Activated CD8-positive, alpha-beta T cell treated with anti-CD3 and anti-CD28 coated beads, Interleukin-2, amount 10 ng/mL, durations not matched to agents 7 days and 5 days (primary cell): ENCODE measurements at regions not wholly inside any gene's neighbourhood (a gene's known extent, or its start where the extent isn't known, plus 50 kb on each side); places are given as distances from the start of the nearest gene placed in this dataset.
"Not testable (repeated sequence)": the region's sequence is repeated elsewhere in the genome, so short reads cannot be mapped to it uniquely, and the experiment has no call there.

ENCODE experiments used
- ATAC-seq: fragments of 150-1000 bp; cut with Tn5 transposase; one replicate; pipeline ENCODE4 v1.10.0; 2021; ENCODE audit warnings: moderate library complexity
- CTCF ChIA-PET: fragments of 350-600 bp; sonication (Branson Sonifier 250); formaldehyde crosslinking; loops from one replicate; lab custom pipeline; 2021; ENCODE audit warnings: antibody characterized with exemption; lab: Charles Lee
- POLR2A ChIA-PET: fragments of 350-600 bp; sonication (Branson Sonifier 250); formaldehyde crosslinking; loops from one replicate; lab custom pipeline; 2021; ENCODE audit warnings: antibody characterized with exemption; lab: Charles Lee
- DNase-seq: peaks from one replicate; pipeline ENCODE4 v3.0.0-alpha.2; 2020
- H3K27ac Mint-ChIP-seq: one replicate; pipeline ENCODE4 v1.8.0; 2021; ENCODE audit warnings: mild to moderate bottlenecking, mixed read lengths
- H3K27me3 Mint-ChIP-seq: one replicate; pipeline ENCODE4 v1.8.0; 2021; ENCODE audit warnings: low read depth, mixed read lengths
- H3K36me3 Mint-ChIP-seq: one replicate; pipeline ENCODE4 v1.8.0; 2021; ENCODE audit warnings: low read depth, mixed read lengths
- H3K4me1 Mint-ChIP-seq: one replicate; pipeline ENCODE4 v1.8.0; 2021; ENCODE audit warnings: low read depth, mixed read lengths
- H3K4me3 Mint-ChIP-seq: one replicate; pipeline ENCODE4 v1.8.0; 2021; ENCODE audit warnings: mild to moderate bottlenecking, mixed read lengths
- H3K9me3 Mint-ChIP-seq: one replicate; pipeline ENCODE4 v1.8.0; 2022; ENCODE audit warnings: mixed read lengths; ENCODE audit not compliant: insufficient read depth

DNA sequence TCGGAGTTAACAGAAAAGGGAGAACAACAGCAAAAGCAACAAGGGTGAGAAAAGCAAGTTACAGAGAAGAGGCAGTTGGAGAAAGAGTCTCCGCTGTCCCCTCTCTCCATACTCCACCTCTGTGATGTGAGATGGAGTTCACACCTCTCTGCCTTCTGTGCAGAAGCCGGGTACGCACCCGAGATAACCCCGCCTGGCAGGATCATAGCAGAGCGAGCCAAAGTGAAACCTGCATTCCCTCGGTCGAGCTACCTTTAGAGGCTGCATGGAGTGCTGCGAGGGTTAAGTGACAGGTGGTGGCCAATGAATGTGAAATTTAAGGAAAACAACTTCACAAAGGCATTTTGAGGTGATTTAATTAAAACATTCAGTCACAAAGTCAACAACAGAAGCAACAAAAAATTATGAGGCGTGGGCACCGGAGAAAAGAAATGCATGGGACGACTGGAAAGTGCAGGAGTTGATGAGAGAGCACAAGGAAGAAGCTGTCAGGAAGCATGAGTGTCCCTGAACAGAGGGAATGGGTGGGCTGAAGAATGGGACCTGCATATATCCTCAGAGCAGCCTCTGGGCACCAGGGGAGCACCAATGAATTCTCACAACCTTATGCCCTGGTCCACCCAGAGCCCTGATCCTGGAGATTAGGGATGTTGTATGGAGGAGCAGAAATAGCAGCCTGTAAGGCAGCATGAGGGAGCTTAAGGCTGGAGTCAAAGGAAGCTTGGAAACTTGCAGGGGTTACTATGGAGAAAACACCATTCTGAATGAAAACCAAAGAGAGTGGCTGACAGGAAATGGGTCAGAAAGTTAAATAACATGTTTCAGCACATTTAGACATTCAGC lies 208.3 kb downstream of the EMP1 start:
- ATAC-seq (no peak), DNase-seq (no peak)
- H3K9me3 Mint-ChIP-seq = no peaks in the 10 kb centered on the region
- no peaks in the 10 kb centered on the region for H3K36me3 Mint-ChIP-seq
- ChIA-PET POLR2A (no interaction called here), CTCF (interaction anchor here (0.7 kb wide), 1 partner anchor 43 kb away, joined by 3 read pairs; no protein-coding TSS in a partner anchor)
- H3K4me1 Mint-ChIP-seq = no peaks in the 10 kb centered on the region
- no peak overlapping the region for H3K4me3 Mint-ChIP-seq
- no peak overlapping the region for H3K27ac Mint-ChIP-seq
- H3K27me3 Mint-ChIP-seq = no peaks in the 10 kb centered on the region

DNA sequence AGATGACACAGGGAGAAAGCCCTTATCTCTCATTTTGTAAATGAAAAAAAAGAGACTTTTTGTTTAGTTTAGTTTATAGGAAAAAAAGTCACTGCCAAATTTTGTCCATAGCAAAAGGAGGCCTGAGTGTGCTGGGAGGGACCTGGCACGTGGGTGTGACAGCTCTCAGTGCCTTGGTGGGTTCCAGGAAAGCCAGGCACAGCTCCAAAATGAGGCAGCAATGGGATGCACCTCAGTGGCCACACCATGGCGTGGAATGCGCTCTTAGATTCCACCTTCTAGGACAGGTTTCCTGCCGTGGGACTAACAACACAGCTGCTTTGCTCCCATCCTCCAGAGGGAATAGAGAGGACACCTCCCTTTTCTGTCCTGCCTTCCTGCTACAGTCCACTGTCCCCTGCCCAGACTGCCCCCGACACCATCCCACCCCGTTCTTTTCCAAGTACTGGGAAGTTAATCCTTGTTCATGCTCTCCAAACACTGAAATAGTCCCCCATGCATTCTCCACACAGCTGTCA lies 207.6 kb downstream of the EMP1 start:
- POLR2A ChIA-PET = no interaction called here
- DNase-seq (no peak), ATAC-seq (no peak)
- Mint-ChIP-seq H3K27me3 (no peaks in the 10 kb centered on the region), H3K4me1 (no peaks in the 10 kb centered on the region), H3K9me3 (no peaks in the 10 kb centered on the region), H3K27ac (no peak overlapping the region), H3K4me3 (no peak overlapping the region), H3K36me3 (no peaks in the 10 kb centered on the region)
- CTCF ChIA-PET = no interaction called here

DNA sequence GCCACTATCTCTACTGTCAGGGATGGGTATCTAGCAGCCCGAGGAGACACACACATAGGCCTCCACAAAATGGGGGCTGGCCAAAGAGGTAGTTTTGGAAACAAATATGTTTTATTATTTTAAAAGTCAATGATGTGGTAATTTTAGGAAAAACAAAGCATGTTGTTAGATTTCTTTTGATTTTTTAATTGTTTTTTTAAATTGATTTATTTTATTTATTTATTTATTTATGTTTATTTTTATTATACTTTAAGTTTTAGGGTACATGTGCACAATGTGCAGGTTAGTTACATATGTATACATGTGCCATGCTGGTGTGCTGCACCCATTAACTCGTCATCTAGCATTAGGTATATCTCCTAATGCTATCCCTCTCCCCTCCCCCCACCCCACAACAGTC lies 194.8 kb downstream of the EMP1 start:
- DNase-seq, H3K27me3 Mint-ChIP-seq, H3K36me3 Mint-ChIP-seq, CTCF ChIA-PET, POLR2A ChIA-PET, H3K4me3 Mint-ChIP-seq, H3K4me1 Mint-ChIP-seq, H3K9me3 Mint-ChIP-seq, ATAC-seq, H3K27ac Mint-ChIP-seq: not testable (repeated sequence)

DNA sequence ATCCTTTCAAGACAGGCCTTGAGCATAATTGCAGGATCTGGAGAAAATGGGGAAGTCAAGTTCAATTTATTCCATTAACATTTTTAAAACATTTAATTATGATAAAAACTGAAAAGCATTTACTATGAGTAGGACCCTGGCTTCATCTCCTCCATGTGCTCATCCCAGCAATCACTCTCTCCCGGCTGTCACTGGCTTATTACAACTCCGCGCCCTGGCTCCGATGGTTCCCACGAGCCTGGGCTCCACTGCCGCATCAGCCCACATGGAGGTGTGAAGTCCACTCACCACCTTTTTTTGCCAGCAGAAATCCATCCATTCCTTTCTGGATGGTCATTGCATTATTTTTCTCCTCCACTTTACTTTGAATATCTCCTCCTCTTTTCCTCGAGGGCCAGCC lies 194.4 kb downstream of the EMP1 start:
- H3K4me3 Mint-ChIP-seq = no peak overlapping the region
- H3K27me3 Mint-ChIP-seq = no peaks in the 10 kb centered on the region
- DNase-seq (no peak), ATAC-seq (no peak)
- no peak overlapping the region for H3K27ac Mint-ChIP-seq
- CTCF ChIA-PET = no interaction called here
- H3K4me1 Mint-ChIP-seq = no peaks in the 10 kb centered on the region
- no peaks in the 10 kb centered on the region for H3K9me3 Mint-ChIP-seq
- H3K36me3 Mint-ChIP-seq = no peaks in the 10 kb centered on the region
- POLR2A ChIA-PET = no interaction called here

DNA sequence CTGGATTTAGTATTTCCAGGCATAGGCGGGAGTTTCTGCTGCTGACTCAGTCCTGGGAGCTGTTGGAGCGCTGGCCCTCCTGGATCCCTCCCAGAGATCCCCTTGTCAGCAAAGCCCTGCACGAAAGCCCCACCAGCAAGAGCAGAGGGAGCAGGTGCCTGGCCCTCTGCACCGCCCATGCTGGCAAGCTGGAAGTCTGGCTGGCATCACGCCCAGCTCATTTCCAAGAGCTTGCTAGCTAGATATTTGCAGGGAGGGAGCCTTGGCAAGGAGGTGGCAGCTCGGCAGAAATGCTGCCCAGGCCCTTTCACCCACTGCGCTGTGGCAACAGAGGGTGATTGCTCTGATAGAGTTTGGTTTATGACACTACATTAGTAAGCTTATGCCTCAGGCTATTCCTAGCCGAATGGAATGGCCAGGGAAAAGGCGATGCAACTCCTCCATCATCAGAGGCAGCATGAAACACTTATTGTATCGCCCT lies 193.9 kb downstream of the EMP1 start:
- DNase-seq (no peak), ATAC-seq (no peak)
- H3K27me3 Mint-ChIP-seq = no peaks in the 10 kb centered on the region
- H3K36me3 Mint-ChIP-seq = no peaks in the 10 kb centered on the region
- H3K27ac Mint-ChIP-seq = no peak overlapping the region
- H3K4me1 Mint-ChIP-seq = no peaks in the 10 kb centered on the region
- no peaks in the 10 kb centered on the region for H3K9me3 Mint-ChIP-seq
- POLR2A ChIA-PET = no interaction called here
- H3K4me3 Mint-ChIP-seq = no peak overlapping the region
- CTCF ChIA-PET = no interaction called here

DNA sequence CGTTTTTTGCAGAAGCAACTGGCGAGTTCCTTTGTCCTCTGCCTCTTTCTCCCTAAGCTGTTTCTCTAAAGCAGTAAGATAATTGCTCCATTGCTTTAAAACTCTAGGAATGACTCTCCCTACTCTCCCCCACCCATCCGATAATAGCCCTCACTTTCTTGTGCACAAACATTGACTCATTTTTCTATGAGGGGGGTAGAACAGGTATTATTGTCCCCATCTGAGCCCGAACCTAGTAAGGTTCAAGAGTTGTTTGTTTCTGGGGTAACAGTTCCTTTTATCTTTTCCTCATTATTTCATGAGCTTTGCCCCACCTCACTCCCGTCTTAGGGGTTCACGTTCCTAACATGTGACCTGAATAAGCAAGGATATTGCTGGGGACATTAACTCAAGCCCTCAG lies 190.6 kb downstream of the EMP1 start:
- POLR2A ChIA-PET = no interaction called here
- H3K4me3 Mint-ChIP-seq = no peak overlapping the region
- ATAC-seq = no peak
- no peaks in the 10 kb centered on the region for H3K36me3 Mint-ChIP-seq
- CTCF ChIA-PET = no interaction called here
- no peak overlapping the region for H3K27ac Mint-ChIP-seq
- H3K4me1 Mint-ChIP-seq = no peaks in the 10 kb centered on the region
- no peak for DNase-seq
- H3K27me3 Mint-ChIP-seq = peaks cover 8% of the 10 kb centered on the region
- no peaks in the 10 kb centered on the region for H3K9me3 Mint-ChIP-seq

DNA sequence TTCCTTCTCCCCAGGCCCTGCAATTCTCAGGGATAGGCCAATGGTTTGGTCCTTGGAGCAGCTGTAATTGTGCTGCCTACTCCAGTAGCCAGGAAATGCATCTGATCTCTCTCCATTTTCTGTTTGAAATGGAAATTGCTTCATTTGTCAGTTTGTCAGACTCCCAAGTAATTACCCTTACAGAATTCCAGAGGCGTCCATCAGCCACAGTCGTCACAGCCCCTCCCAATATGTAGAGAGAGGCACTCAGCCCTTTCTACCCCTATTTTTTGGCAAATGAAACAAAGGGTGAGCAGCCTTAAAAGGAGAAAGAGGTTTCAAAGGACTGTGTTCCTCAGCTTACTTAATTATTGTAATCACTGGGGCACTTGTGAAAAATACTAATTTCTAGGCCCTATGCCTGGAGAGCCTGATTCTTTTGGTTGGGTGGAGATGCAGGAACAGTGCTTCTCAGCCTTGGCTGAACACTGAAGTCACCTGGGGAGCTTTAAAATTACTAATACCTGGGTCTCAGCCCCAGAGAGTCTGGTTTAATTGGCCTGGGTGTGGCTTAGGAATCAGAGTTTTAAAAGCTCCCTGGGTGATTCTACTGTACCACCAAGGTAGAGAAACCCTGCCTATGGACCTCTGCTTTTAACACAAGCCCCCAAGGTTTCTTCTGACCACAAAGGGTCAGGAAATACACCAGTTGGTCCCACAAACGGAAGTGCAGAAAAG lies 190.0 kb downstream of the EMP1 start:
- no peaks in the 10 kb centered on the region for H3K4me1 Mint-ChIP-seq
- H3K9me3 Mint-ChIP-seq = no peaks in the 10 kb centered on the region
- CTCF ChIA-PET = no interaction called here
- H3K36me3 Mint-ChIP-seq = no peaks in the 10 kb centered on the region
- POLR2A ChIA-PET = no interaction called here
- ATAC-seq (no peak), DNase-seq (no peak)
- H3K27ac Mint-ChIP-seq = no peak overlapping the region
- no peak overlapping the region for H3K4me3 Mint-ChIP-seq
- peaks cover 10% of the 10 kb centered on the region for H3K27me3 Mint-ChIP-seq

DNA sequence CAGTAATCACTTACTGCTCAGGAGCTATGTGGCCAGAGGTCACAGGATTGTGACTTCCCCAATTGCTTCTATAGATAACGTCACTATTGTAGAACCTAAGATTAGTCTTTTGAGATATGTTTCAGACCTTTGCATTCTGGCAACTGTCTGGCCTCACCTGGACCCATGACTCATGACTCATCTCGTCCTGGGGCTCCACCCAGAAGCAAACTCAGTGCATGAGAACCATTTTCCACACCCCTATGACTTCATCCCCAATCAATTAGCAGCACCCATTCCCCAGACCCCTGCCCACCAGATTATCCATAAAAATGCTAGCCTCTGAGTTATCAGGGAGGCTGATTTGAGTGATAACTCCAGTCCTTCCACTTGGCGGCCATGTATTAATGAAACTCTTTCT lies 186.9 kb downstream of the EMP1 start:
- Mint-ChIP-seq H3K4me3 (no peak overlapping the region), H3K36me3 (no peaks in the 10 kb centered on the region), H3K9me3 (no peaks in the 10 kb centered on the region), H3K27ac (no peak overlapping the region), H3K27me3 (peaks cover 10% of the 10 kb centered on the region), H3K4me1 (no peaks in the 10 kb centered on the region)
- no peak for ATAC-seq
- DNase-seq = no peak
- POLR2A ChIA-PET = no interaction called here
- CTCF ChIA-PET = interaction anchor here (1.1 kb wide), 1 partner anchor 21 kb away, joined by 4 read pairs; no protein-coding TSS in a partner anchor

DNA sequence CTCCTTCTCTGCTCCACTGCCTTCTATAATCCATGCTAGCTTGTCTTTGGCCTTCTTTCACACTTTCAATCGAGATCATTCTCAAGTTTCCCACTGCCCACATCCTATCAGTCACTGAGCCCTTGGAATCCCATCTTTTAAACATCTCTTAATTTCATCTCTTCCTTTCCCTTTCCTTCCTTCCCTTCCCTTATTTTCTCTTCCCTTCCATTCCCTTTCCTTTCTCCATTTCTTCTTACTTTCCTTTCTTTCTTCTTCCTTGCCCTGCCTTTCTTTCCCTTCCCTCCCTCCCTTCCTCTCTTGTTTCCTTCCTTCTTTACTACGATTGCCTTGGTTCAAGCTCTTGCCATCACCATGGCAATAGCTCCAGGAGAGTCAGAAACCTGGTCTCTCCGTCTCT lies 183.8 kb downstream of the EMP1 start:
- no peak for DNase-seq
- H3K27me3 Mint-ChIP-seq = peaks cover 10% of the 10 kb centered on the region
- no peak for ATAC-seq
- H3K27ac Mint-ChIP-seq = no peak overlapping the region
- H3K9me3 Mint-ChIP-seq = no peaks in the 10 kb centered on the region
- no peaks in the 10 kb centered on the region for H3K36me3 Mint-ChIP-seq
- no peak overlapping the region for H3K4me3 Mint-ChIP-seq
- CTCF ChIA-PET = no interaction called here
- no peaks in the 10 kb centered on the region for H3K4me1 Mint-ChIP-seq
- POLR2A ChIA-PET = no interaction called here

DNA sequence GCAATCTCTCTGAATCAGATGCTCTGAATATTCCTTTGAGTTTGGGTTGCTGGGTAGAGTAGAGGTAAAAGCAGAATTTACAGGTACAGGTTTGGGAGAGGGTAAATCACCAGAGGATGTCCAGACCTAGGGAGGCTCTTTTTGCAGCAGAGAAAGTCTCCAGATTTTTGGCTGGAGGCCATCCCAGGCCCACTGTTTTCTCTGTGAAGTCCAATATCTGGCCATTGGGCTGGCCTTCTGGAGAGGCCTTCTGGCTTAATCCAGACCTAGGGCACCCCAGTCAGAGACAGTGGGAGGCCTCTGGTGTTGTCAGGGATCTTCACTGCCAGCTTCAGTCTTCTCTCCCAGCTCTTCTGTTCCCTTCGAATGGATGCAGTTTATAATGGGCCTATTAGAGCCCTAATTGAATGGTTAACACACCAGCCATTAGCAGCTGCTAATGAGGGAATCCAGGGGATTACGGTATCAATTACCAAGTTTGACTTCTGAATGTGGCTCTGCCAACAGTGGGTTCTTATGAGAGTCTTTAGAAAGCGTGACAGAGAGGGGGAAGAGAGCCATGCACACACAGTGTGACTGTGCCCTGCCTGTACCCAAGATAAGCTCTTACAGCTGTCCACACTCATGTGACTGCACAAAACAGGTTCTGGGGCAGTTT lies 183.1 kb downstream of the EMP1 start:
- Mint-ChIP-seq H3K4me1 (no peaks in the 10 kb centered on the region), H3K4me3 (no peak overlapping the region), H3K9me3 (no peaks in the 10 kb centered on the region), H3K27ac (no peak overlapping the region), H3K36me3 (no peaks in the 10 kb centered on the region), H3K27me3 (peaks cover 10% of the 10 kb centered on the region)
- ATAC-seq (no peak), DNase-seq (no peak)
- ChIA-PET POLR2A (no interaction called here), CTCF (no interaction called here)

DNA sequence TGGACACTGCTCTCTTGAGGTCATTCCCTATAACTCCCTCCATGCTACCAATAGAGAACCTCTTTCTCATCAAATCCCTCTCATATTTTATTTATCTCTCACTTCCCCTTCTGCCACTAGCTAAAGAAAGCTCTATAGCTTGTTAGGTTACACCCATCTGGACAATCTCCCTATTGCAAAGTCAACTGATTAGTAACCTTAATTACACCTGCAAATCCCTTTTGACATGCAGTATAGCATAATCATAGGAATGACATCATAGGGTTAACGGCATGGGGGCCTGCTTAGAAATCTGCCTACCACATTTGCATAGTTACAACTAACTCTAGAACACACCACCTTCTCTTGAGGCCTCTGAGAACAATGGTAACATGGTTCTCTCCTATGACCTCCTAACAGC lies 181.2 kb downstream of the EMP1 start:
- Mint-ChIP-seq H3K36me3 (no peaks in the 10 kb centered on the region), H3K27ac (no peak overlapping the region), H3K4me3 (no peak overlapping the region), H3K27me3 (peaks cover 6% of the 10 kb centered on the region), H3K9me3 (no peaks in the 10 kb centered on the region), H3K4me1 (no peaks in the 10 kb centered on the region)
- ATAC-seq (no peak), DNase-seq (no peak)
- ChIA-PET CTCF (no interaction called here), POLR2A (no interaction called here)
